Spleen (tissue), 11 donors: ENCODE measurements at regions not wholly inside any gene's neighbourhood (a gene's known extent, or its start where the extent isn't known, plus 50 kb on each side); places are given as distances from the start of the nearest gene placed in this dataset.

Experiments used
- DNase-seq: peaks from one replicate; pipeline ENCODE4 v3.0.0-alpha.2; 2020
- H3K27ac ChIP-seq, 8 donors: fragments of 200-600 bp; sonication (generic) in 7 of 8; 1 replicate in 4 of 8; 2 replicates in 4 of 8; pipeline versions ENCODE4 v1.5.0 to v1.8.0; 2016 to 2021; ENCODE audit warnings: inconsistent platforms in 4 of 8, mild to moderate bottlenecking in 4 of 8, moderate library complexity in 1 of 8
- H3K27me3 ChIP-seq, 7 donors: fragments of 200-600 bp; sonication (generic) in 6 of 7; replicated peaks in 1 of 7; 1 replicate in 4 of 7; 2 replicates in 3 of 7; pipeline versions ENCODE4 v1.5.0 to v1.8.0; 2016 to 2021; ENCODE audit warnings: inconsistent platforms in 3 of 7, mild to moderate bottlenecking in 1 of 7
- H3K36me3 ChIP-seq, 6 donors: fragments of 200-600 bp; sonication (generic) in 5 of 6; 1 replicate in 4 of 6; 2 replicates in 2 of 6; pipeline versions ENCODE4 v1.5.0 to v1.8.0; 2016 to 2021; ENCODE audit warnings: inconsistent platforms in 2 of 6
- H3K4me1 ChIP-seq, 6 donors: fragments of 200-600 bp; sonication (generic) in 5 of 6; 1 replicate in 3 of 6; 2 replicates in 3 of 6; pipeline versions ENCODE4 v1.5.0 to v1.8.0; 2016 to 2021; ENCODE audit warnings: inconsistent platforms in 3 of 6
- H3K4me3 ChIP-seq, 8 donors: fragments of 200-600 bp; sonication (generic) in 7 of 8; 1 replicate in 4 of 8; 2 replicates in 4 of 8; pipeline versions ENCODE4 v1.5.0 to v1.8.0; 2016 to 2021; ENCODE audit warnings: inconsistent platforms in 4 of 8, mild to moderate bottlenecking in 4 of 8, moderate library complexity in 2 of 8
- H3K9me3 ChIP-seq, 8 donors: fragments of 200-600 bp; sonication (generic) in 7 of 8; 1 replicate in 4 of 8; 2 replicates in 4 of 8; pipeline versions ENCODE4 v1.5.0 to v1.8.0; 2016 to 2021; ENCODE audit warnings: inconsistent platforms in 4 of 8
- POLR2A ChIP-seq, 3 donors: fragments of 450-650 bp; IDR thresholded peaks; one replicate each; pipeline ENCODE4 v1.5.1; 2017; ENCODE audit warnings: antibody characterized with exemption in 3 of 3, mild to moderate bottlenecking in 1 of 3
- POLR2AphosphoS5 ChIP-seq, 3 donors: sonication (generic); formaldehyde crosslinking; IDR thresholded peaks; one replicate each; pipeline ENCODE4 v1.5.1; 2017; ENCODE audit warnings: antibody characterized with exemption in 3 of 3
- WGBS, 5 donors: extraction: QIAGEN DNeasy Blood & Tissue Kit in 3 of 5; methylation state at CpG; one replicate each; pipeline versions ENCODE4 v1.1.5 to v1.1.7; 2013 to 2018; 5-methylcytosine and 5-hydroxymethylcytosine counted together
- intact Hi-C: fragments of 100-400 bp; cut with DNase I; formaldehyde crosslinking; loops from one replicate; pipeline ENCODE4 v1.15.0; 2023; ENCODE audit warnings: low total_unique reads
- TF ChIP-seq, protein P1 (sequence below), 11 experiments: fragments of 200-600 bp in 7 of 11; fragments of 450-650 bp in 4 of 11; sonication (generic) in 4 of 11; IDR thresholded peaks in 8 of 11; conservative IDR thresholded peaks in 3 of 11; 1 replicate in 7 of 11; 2 replicates in 4 of 11; pipeline versions ENCODE4 v1.4.0 to v1.8.0; 2016 to 2021; ENCODE audit warnings: antibody characterized with exemption in 11 of 11, inconsistent platforms in 4 of 11, mild to moderate bottlenecking in 1 of 11
- donor health status: healthy with polysubstance abuse.
- donor health status: DM: no; HTN: no; CAD: no; lungs with moderate emphysema.
- donor health status: DM: no; HTN: no; CAD: no.
- donor health status: Bipolar disorder and iron deficiency.
- donor health status: healthy.
- donor health status: DM: no; HTN: no; CAD: no.
- donor health status: DM: yes; HTN: yes; CAD: no.

DNA sequence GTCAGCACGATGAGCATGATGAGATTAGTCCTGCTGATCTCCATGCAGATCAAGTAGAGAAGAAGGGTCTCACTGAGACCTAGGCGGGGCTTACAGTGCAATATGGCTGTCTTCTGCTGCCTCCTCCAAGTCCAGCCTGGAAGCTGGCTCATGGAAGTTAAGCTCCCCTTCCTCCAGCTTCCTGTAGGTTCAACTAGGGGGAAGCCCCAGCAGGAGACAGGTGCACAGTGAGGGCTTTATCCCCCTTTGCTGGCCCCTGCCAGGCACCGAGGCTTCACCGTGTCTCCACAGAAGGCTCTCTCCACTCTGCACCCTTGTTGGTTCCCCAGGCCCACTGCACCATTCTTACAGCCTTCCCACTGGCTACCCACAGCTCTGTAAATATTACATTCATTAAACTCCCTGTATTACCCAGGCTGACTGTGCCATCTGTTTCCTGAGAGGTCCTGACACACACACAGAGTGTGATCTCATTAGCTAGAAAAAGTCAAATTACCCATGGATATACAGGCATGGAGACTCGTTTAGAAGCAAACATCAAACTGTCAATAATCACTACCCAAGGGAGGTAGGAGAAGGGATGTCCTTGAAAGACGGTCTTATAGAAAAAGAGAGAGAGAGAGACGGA, 90.4 kb downstream of the SLC2A10 start:
- WGBS, 5 donors = 47 to 63% (median 50%) methylated on average over 7 of the region's 7 CpGs
- Histone ChIP-seq H3K27me3 (peaks cover 0 to 54% (median 0%) of the 10 kb centered on the region in 7 donors), H3K36me3 (no peaks in the 10 kb centered on the region), H3K4me1 (no peaks in the 10 kb centered on the region), H3K27ac (no peak overlapping the region), H3K4me3 (no peak overlapping the region), H3K9me3 (no peaks in the 10 kb centered on the region)
- intact Hi-C loops = no loop called here
- no peak for DNase-seq
- TF ChIP-seq, protein P1, sequence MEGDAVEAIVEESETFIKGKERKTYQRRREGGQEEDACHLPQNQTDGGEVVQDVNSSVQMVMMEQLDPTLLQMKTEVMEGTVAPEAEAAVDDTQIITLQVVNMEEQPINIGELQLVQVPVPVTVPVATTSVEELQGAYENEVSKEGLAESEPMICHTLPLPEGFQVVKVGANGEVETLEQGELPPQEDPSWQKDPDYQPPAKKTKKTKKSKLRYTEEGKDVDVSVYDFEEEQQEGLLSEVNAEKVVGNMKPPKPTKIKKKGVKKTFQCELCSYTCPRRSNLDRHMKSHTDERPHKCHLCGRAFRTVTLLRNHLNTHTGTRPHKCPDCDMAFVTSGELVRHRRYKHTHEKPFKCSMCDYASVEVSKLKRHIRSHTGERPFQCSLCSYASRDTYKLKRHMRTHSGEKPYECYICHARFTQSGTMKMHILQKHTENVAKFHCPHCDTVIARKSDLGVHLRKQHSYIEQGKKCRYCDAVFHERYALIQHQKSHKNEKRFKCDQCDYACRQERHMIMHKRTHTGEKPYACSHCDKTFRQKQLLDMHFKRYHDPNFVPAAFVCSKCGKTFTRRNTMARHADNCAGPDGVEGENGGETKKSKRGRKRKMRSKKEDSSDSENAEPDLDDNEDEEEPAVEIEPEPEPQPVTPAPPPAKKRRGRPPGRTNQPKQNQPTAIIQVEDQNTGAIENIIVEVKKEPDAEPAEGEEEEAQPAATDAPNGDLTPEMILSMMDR (IDR thresholded peaks at IDR 0.05 in 8 of 11, conservative IDR thresholded peaks at IDR 0.05 in 3 of 11) = no peak
- TF ChIP-seq POLR2AphosphoS5 (IDR thresholded peaks at IDR 0.05) (no peak), POLR2A (IDR thresholded peaks at IDR 0.05) (no peak)

DNA sequence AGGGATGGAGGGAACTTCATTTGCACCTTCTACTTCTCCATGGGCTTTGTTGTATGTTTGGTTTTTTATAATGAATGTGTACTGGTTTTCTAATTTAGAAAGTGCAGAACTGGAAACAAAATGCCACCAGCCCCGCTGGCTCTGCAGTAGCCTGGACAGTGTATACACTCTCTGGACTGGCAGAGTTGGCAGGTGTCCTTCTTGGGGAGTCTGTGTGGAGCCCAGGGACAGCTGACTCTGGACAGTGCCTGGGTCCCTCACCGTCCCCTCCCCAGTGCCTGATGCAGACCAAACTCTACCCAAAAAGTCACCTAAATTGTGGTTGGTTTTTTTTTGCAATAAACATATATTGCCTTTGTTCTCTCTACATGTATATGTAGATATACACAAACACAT, 91.0 kb downstream of the SLC2A10 start:
- H3K36me3 ChIP-seq = no peaks in the 10 kb centered on the region
- peaks cover 0 to 49% (median 0%) of the 10 kb centered on the region in 7 donors for H3K27me3 ChIP-seq
- DNase-seq = no peak
- no peak overlapping the region for H3K27ac ChIP-seq
- H3K9me3 ChIP-seq = no peaks in the 10 kb centered on the region
- intact Hi-C loops = no loop called here
- TF ChIP-seq, protein P1 (IDR thresholded peaks at IDR 0.05 in 8 of 11, conservative IDR thresholded peaks at IDR 0.05 in 3 of 11) = no peak
- TF ChIP-seq POLR2AphosphoS5 (IDR thresholded peaks at IDR 0.05) = no peak
- TF ChIP-seq POLR2A (IDR thresholded peaks at IDR 0.05) = no peak
- no peaks in the 10 kb centered on the region for H3K4me1 ChIP-seq
- WGBS, 5 donors = 80 to 88% (median 82%) methylated on average over 2 of the region's 2 CpGs
- no peak overlapping the region for H3K4me3 ChIP-seq

DNA sequence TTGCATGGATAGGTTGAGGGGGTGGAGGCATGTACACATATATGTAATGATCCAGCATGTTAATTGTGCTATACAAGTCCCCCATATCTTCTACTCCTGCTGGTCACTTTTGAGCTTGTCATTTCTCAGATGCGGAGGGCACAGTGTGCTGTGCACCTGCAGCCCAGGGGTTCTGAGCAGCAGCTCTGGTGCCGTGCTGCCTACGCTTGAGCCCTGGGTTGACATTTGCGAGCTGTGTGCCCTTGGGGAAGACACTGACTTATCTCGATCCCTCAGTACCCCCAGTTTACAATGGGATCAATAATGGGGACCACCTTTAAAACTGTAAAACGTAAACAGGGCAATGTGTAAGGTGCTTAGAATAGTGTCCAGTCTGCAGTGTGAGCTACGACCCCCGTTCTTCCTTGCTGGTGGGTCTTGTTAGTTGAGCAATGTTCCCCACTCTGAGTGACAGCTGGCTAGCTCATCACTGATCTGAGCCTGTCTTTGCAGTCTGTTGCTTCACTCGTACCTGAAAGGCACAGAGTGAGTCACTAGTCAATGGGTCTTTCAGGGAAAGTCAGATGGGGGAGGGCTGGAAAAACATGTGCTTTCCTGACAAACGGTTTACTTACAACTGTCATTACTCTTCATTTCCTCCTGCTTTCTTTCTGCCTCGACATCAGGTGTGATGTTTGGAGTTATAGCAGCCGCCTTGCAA, 91.7 kb downstream of the SLC2A10 start:
- 69 to 83% (median 71%) methylated on average over 12 of the region's 12 CpGs for whole genome bisulfite sequencing, 5 donors
- H3K4me1 ChIP-seq = no peaks in the 10 kb centered on the region
- H3K36me3 ChIP-seq = no peaks in the 10 kb centered on the region
- no peak overlapping the region for H3K4me3 ChIP-seq
- H3K27me3 ChIP-seq = peaks cover 0 to 45% (median 0%) of the 10 kb centered on the region in 7 donors
- intact Hi-C loops = no loop called here
- no peak for TF ChIP-seq POLR2AphosphoS5 (IDR thresholded peaks at IDR 0.05)
- TF ChIP-seq, protein P1 (IDR thresholded peaks at IDR 0.05 in 8 of 11, conservative IDR thresholded peaks at IDR 0.05 in 3 of 11) = no peak
- no peak for TF ChIP-seq POLR2A (IDR thresholded peaks at IDR 0.05)
- DNase-seq = no peak
- no peak overlapping the region for H3K27ac ChIP-seq
- H3K9me3 ChIP-seq = no peaks in the 10 kb centered on the region

DNA sequence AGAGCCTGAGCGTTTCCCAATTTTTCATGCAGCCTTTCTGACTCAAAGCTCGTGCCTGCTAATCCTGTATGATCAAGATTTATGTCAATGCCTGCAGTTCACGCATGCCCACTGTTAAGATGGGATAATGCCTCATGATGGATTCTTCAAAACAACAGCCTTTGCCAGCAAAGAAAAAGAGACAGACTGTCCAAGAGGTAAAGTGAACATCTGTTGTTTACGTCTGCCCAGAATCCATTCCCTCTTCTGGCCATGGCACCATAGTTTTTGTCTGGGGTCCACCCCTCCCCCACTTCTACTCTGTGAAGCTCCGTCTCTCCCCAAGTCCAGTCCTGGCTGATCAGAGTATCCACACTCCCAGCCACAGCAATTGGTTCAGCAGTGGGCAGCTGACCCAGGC, 91.9 kb upstream of the EYA2 start:
- 65 to 84% (median 72%) methylated on average over 5 of the region's 5 CpGs for WGBS, 5 donors
- H3K4me3 ChIP-seq = no peak overlapping the region
- H3K27ac ChIP-seq = no peak overlapping the region
- H3K27me3 ChIP-seq = peaks cover 0 to 45% (median 0%) of the 10 kb centered on the region in 7 donors
- no peak for DNase-seq
- no peak for TF ChIP-seq POLR2A (IDR thresholded peaks at IDR 0.05)
- TF ChIP-seq, protein P1 (IDR thresholded peaks at IDR 0.05 in 8 of 11, conservative IDR thresholded peaks at IDR 0.05 in 3 of 11) = no peak
- TF ChIP-seq POLR2AphosphoS5 (IDR thresholded peaks at IDR 0.05) = no peak
- no peaks in the 10 kb centered on the region for H3K4me1 ChIP-seq
- H3K9me3 ChIP-seq = no peaks in the 10 kb centered on the region
- intact Hi-C loops = no loop called here
- no peaks in the 10 kb centered on the region for H3K36me3 ChIP-seq
